GM13976 (cell line): ENCODE measurements at regions not wholly inside any gene's neighbourhood (a gene's known extent, or its start where the extent isn't known, plus 50 kb on each side); places are given as distances from the start of the nearest gene placed in this dataset.

ENCODE experiments used
- DNase-seq: peaks from one replicate; pipeline ENCODE4 v3.0.0; 2012; ENCODE audit warnings: low spot score
- in situ Hi-C: fragments of 300-500 bp; cut with MboI; formaldehyde crosslinking; loops from one replicate; pipeline ENCODE4 v1.12.0; 2022; ENCODE audit warnings: low sequenced_read_pairs, mixed read lengths, inconsistent platforms; ENCODE audit not compliant: unreplicated experiment
- TF ChIP-seq, protein P1 (sequence below): IDR thresholded peaks from 2 replicates; pipeline ENCODE4 v1.5.1; 2012; ENCODE audit warnings: borderline replicate concordance, mild to moderate bottlenecking; ENCODE audit not compliant: insufficient read depth; ENCODE audit errors: extremely low read depth, missing control alignments, control extremely low read depth

DNA sequence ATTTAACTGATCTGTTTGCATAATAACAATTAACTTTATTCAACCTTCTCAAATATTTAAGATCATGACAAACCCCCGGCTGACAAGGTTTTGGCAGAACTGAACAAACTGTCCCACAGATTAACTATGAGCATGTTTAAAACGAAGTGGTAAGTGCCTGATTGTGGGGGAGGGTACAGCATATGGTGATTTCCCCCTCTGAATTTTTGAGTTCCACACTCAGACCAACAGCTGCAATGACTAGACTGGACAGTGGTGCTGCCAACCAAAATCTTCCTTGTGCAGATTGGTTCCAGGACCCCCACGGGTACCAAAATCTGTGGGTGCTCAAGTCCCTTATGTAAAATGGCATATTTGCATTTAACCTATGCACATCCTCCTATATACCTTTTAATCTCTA lies 449.5 kb downstream of the SHQ1 start:
- TF ChIP-seq, protein P1, sequence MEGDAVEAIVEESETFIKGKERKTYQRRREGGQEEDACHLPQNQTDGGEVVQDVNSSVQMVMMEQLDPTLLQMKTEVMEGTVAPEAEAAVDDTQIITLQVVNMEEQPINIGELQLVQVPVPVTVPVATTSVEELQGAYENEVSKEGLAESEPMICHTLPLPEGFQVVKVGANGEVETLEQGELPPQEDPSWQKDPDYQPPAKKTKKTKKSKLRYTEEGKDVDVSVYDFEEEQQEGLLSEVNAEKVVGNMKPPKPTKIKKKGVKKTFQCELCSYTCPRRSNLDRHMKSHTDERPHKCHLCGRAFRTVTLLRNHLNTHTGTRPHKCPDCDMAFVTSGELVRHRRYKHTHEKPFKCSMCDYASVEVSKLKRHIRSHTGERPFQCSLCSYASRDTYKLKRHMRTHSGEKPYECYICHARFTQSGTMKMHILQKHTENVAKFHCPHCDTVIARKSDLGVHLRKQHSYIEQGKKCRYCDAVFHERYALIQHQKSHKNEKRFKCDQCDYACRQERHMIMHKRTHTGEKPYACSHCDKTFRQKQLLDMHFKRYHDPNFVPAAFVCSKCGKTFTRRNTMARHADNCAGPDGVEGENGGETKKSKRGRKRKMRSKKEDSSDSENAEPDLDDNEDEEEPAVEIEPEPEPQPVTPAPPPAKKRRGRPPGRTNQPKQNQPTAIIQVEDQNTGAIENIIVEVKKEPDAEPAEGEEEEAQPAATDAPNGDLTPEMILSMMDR = no peak
- in situ Hi-C loops = no loop called here
- DNase-seq = no peak

DNA sequence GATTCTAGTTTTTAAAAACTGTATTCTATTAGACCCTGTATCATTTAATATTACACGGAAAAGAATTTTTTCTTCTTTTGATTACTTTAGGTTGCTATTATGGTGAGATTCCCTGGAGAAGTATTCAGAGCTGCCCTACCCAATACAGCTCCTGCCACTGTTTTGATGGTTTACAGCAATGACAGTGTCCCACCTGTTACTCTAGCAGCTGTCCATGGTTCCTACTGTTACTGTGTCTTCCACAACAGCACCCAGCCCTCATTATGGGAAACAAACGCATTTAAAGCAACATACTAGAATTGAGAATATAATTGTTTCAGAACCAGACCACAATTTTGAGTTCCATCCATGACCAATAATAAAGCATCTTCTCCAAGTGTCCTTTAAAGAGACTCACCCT lies 450.7 kb downstream of the SHQ1 start:
- TF ChIP-seq, protein P1 = no peak
- in situ Hi-C loops = no loop called here
- no peak for DNase-seq

DNA sequence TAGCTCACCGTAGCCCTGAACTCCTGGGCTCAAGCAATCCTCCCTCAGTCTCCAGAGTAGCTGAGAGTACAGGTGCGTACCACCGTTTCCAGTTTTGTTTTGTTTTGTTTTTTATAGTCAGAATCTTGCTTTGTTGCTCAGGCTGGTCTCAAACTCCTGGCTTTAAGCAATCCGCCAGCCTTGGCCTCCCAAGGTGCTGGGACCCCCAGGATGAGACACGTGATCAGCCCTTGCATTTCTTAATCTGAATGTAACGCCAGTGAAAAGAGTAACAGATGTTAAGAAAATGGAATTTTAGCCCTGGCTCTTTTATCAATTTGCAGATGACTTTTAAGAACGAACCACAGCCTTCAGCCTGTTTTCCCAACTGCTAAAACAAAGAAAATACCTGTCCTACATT lies 451.3 kb downstream of the SHQ1 start:
- DNase-seq = no peak
- in situ Hi-C loops = no loop called here
- TF ChIP-seq, protein P1 = no peak

DNA sequence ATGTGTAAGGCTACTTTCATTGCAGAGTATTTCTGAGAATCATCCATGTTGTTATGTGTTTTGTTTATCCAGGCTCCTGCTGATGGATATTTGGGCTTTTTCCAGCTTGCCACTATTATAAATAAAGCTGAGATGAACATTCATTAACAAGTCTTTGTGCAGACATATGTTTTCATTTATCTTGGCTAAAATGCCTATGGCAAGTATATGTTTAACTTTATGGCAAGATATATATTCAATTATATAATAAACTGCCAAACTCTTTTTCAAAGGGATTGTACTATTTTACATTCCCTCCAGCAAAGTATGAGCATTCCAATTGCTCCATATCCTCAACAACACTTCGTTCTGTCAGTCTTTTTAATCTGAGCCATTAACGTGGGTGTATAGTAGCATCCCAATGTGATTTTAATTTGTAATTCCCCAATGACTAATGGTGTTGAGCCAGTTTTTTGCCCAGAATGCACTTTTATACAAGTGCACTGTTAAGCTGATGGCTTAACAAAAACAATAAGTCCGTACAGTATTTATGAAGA lies 452.4 kb downstream of the SHQ1 start:
- in situ Hi-C loops = no loop called here
- TF ChIP-seq, protein P1 = no peak
- DNase-seq = no peak

DNA sequence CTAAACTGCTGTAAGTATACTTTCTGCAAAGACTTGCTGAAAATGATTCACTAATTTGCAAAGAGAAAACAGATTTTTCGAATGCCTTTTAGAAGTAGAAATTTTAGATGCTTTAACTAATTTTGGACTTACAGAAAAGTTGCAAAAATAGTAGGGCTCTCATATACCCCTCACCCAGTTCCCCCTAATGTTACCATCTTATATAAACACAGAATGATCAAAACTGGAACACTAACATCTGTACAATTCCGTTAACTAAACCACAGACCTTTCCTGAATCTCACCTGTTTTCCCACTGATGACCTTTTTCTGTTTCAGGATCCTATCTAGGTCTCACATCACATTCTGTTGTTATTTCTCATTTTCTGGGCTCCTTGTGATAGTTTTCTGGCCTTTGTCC lies 454.8 kb downstream of the SHQ1 start:
- in situ Hi-C loops = no loop called here
- no peak for DNase-seq
- TF ChIP-seq, protein P1 = no peak

DNA sequence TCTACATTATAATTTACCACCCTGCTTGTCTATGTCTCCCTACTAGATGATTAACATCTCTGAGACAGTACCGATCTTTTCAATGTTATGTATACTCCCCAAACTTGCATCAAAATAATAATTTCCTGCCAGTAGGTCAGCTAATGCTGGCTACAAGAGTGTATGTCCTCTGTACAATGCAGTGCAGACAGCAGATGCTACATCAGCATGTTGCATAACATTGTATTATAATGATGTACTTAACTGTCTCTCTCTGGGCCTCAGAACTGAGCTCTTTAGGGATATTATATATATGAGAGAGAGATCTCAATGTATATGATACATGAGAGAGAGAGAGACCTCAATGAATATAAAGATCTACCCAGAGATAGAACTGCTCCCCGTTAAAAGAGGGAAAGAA lies 456.6 kb downstream of the SHQ1 start:
- DNase-seq = no peak
- in situ Hi-C loops = no loop called here
- TF ChIP-seq, protein P1 = no peak

DNA sequence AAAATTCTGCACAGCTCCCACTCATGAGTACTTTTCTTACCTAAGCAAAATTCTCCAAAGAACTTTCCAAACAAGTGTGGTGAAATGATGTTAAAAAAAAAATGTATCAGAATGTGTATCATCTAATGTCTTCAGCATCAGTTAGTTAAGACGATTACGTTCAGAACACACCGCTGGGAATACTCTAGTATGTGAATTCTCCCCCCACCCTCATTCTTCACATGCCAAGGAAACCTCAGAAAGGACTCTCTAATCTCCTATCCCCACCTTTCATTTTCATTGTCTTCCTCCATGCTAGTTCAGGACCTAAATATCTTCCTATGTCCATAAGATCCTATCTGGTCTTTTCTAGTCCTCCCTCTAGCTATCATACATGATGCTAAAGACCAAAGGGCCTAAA lies 457.4 kb downstream of the SHQ1 start:
- in situ Hi-C loops = no loop called here
- no peak for DNase-seq

More for the DNA sequence above, 457.4 kb downstream of the SHQ1 start:
- TF ChIP-seq, protein P1 = no peak
